ENCODE measurements at regions not wholly inside any gene's neighbourhood (a gene's known extent, or its start where the extent isn't known, plus 50 kb on each side); places are given as distances from the start of the nearest gene placed in this dataset.

- DNase-seq: no peak
These were observed 51.4 kb upstream of the TMEM72 start for GRCh38 chr10:44859546-44860285.

- no peak for DNase-seq
These were observed 50.1 kb upstream of the TMEM72 start for GRCh38 chr10:44860811-44861736.

All from midbrain (tissue), 1 donor.